HCT116 (cell line): ENCODE measurements at regions not wholly inside any gene's neighbourhood (a gene's known extent, or its start where the extent isn't known, plus 50 kb on each side); places are given as distances from the start of the nearest gene placed in this dataset.

Source experiments
- EZH2 ChIP-seq: fragments of 200-600 bp; sonication (generic); IDR thresholded peaks from 2 replicates; pipeline ENCODE4 v1.6.1; 2017; ENCODE audit warnings: antibody characterized with exemption, mixed run types
- JUND ChIP-seq: IDR thresholded peaks from 2 replicates; pipeline ENCODE4 v1.6.1; 2012
- POLR2A ChIP-seq: IDR thresholded peaks from 2 replicates; pipeline ENCODE4 v1.7.0; 2011; ENCODE audit warnings: borderline replicate concordance; ENCODE audit not compliant: insufficient read depth, insufficient read length; ENCODE audit errors: extremely low read depth
- REST ChIP-seq: IDR thresholded peaks from 2 replicates; pipeline ENCODE4 v1.6.1; 2012; ENCODE audit warnings: low read depth
- TF ChIP-seq, protein P1 (sequence below), 3 experiments: fragments of 200-600 bp in 1 of 3; sonication (generic) in 1 of 3; IDR thresholded peaks in 2 of 3; conservative IDR thresholded peaks in 1 of 3; 2 replicates each; pipeline ENCODE4 v1.5.1; 2012 to 2017; ENCODE audit warnings: low read depth in 2 of 3, low read length in 2 of 3, antibody characterized with exemption in 1 of 3, borderline replicate concordance in 1 of 3, control low read depth in 1 of 3, mild to moderate bottlenecking in 1 of 3, mixed read lengths in 1 of 3, mixed run types in 1 of 3, moderate library complexity in 1 of 3; ENCODE audit not compliant: insufficient read depth in 1 of 3

- TF ChIP-seq JUND (no peak), REST (no peak), POLR2A (no peak), EZH2 (no peak)
- TF ChIP-seq, protein P1, sequence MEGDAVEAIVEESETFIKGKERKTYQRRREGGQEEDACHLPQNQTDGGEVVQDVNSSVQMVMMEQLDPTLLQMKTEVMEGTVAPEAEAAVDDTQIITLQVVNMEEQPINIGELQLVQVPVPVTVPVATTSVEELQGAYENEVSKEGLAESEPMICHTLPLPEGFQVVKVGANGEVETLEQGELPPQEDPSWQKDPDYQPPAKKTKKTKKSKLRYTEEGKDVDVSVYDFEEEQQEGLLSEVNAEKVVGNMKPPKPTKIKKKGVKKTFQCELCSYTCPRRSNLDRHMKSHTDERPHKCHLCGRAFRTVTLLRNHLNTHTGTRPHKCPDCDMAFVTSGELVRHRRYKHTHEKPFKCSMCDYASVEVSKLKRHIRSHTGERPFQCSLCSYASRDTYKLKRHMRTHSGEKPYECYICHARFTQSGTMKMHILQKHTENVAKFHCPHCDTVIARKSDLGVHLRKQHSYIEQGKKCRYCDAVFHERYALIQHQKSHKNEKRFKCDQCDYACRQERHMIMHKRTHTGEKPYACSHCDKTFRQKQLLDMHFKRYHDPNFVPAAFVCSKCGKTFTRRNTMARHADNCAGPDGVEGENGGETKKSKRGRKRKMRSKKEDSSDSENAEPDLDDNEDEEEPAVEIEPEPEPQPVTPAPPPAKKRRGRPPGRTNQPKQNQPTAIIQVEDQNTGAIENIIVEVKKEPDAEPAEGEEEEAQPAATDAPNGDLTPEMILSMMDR (IDR thresholded peaks at IDR 0.05 in 2 of 3, conservative IDR thresholded peaks at IDR 0.05 in 1 of 3; ENCODE audit: borderline replicate concordance in 1 of 3, insufficient read depth in 1 of 3, low read depth in 2 of 3, low read length in 2 of 3), result no peak
These were observed 251.1 kb downstream of the SLC4A3 start for GRCh38 chr2:219878516-219878915.
